GM12892 (cell line): ENCODE measurements at regions not wholly inside any gene's neighbourhood (a gene's known extent, or its start where the extent isn't known, plus 50 kb on each side); places are given as distances from the start of the nearest gene placed in this dataset.

Experiments
- POLR2A ChIP-seq: IDR thresholded peaks from 2 replicates; pipeline ENCODE4 v1.6.1; 2011; ENCODE audit warnings: low read depth, low read length, control low read depth
- POLR2AphosphoS5 ChIP-seq: IDR thresholded peaks from 2 replicates; pipeline ENCODE4 v1.6.1; 2011; ENCODE audit warnings: low read depth, low read length, control low read depth

DNA sequence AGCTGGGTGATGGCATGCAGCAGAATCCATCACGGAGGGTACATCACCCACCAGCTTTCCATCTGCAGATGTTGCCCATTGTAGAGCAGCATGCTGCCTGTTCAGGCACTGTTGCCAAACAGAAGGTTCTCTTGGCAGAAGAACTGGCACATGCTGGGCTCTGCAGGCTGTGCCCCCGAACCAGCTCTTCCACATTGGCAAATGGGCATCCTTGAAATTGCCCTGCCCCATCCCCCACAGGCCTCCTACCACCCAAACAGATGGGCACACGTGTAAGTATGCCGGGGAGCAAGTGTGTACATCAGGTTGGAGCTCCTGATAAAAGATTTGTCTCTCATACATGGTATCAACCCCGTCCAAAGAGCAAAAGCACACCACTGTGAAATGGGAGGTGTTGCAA is 220.3 kb upstream of the TAS2R1 start:
- TF ChIP-seq POLR2AphosphoS5 (no peak), POLR2A (no peak)
